ENCODE measurements at regions not wholly inside any gene's neighbourhood (a gene's known extent, or its start where the extent isn't known, plus 50 kb on each side); places are given as distances from the start of the nearest gene placed in this dataset.

GRCh38 chr11:19472679-19473078 is 231.9 kb upstream of the E2F8 start:
- no peak for FAIRE-seq
- no peak for ATAC-seq
- RAD21 ChIA-PET (ENCODE audit: unreplicated experiment), result no interaction called here
- no peak overlapping the region for H3K27ac ChIP-seq (ENCODE audit: control insufficient read depth, insufficient read depth)
- no TSS peak for BruUV-seq (replicated peaks)
- intact Hi-C loops (cut with micrococcal nuclease; ENCODE audit: unreplicated experiment), result no loop called here
- peaks cover 23% of the 10 kb centered on the region for H3K4me1 ChIP-seq (ENCODE audit: control insufficient read depth, insufficient read depth, low read length)
- SMC1A ChIA-PET (ENCODE audit: uncharacterized antibody, unreplicated experiment), result interaction anchor here (1.0 to 5.1 kb wide), 3 partner anchors 10 to 146 kb away, joined by 3 to 39 read pairs (median 5); no protein-coding TSS in a partner anchor
- no peaks in the 10 kb centered on the region for H3K9me3 ChIP-seq (replicated peaks; ENCODE audit: control insufficient read depth, insufficient read depth, low read length)
- no peaks in the 10 kb centered on the region for H3K79me2 ChIP-seq (ENCODE audit: control insufficient read depth, insufficient read depth, low read length)
- no peaks in the 10 kb centered on the region for H3K36me3 ChIP-seq (ENCODE audit: control insufficient read depth in 2 of 2, insufficient read depth in 2 of 2, low read length in 1 of 2)
- WGBS (ENCODE audit: insufficient coverage, insufficient replicate concordance, low lambda C conversion rate, missing lambda C conversion rate), result 96% methylated on average over 3 of the region's 3 CpGs
- in situ Hi-C loops (cut with MboI), result no loop called here
- CTCF ChIA-PET, result no interaction called here
- no peak for TF ChIP-seq MEF2A (IDR thresholded peaks at IDR 0.05; ENCODE audit: insufficient read depth, low read depth, low read length)
- TF ChIP-seq STAT1 (conservative IDR thresholded peaks at IDR 0.05), result no peak
- peak; percentile 23; the same call in 1 of the 2 replicates for TF ChIP-seq RUNX3 (IDR thresholded peaks at IDR 0.05; ENCODE audit: low read length)
- TF ChIP-seq EED (IDR thresholded peaks at IDR 0.05; ENCODE audit: low read depth), result 0 out of 2 replicates have a peak, but pooled peaks have one; percentile 26
- no peak for TF ChIP-seq GATAD2B (conservative IDR thresholded peaks at IDR 0.05; ENCODE audit: low read depth)
- no peak for TF ChIP-seq RAD21 (IDR thresholded peaks at IDR 0.05; ENCODE audit: insufficient read depth, low read depth, low read length)
- 0 out of 2 replicates have a peak, but pooled peaks have one; percentile 13 for TF ChIP-seq IKZF1 (conservative IDR thresholded peaks at IDR 0.05)
- H3K4me2 ChIP-seq (ENCODE audit: control insufficient read depth, insufficient read depth), result no peak overlapping the region
- peak; percentile 19 for DNase-seq (ENCODE audit: low read depth, low spot score)
- no peak overlapping the region for H3K4me3 ChIP-seq
- no peak overlapping the region for H2AFZ ChIP-seq (ENCODE audit: control insufficient read depth, low read depth, low read length)
- H3K27me3 ChIP-seq (replicated peaks in 1 of 2; ENCODE audit: control insufficient read depth in 2 of 2, insufficient read depth in 2 of 2, low read length in 1 of 2), result no peaks in the 10 kb centered on the region; a peak in 1 of 4 replicates
- POLR2A ChIA-PET, result no interaction called here
- no peak overlapping the region for H3K9ac ChIP-seq (ENCODE audit: control insufficient read depth, insufficient read depth, low read length)
- H4K20me1 ChIP-seq (ENCODE audit: control insufficient read depth, insufficient read depth), result no peaks in the 10 kb centered on the region

DNA sequence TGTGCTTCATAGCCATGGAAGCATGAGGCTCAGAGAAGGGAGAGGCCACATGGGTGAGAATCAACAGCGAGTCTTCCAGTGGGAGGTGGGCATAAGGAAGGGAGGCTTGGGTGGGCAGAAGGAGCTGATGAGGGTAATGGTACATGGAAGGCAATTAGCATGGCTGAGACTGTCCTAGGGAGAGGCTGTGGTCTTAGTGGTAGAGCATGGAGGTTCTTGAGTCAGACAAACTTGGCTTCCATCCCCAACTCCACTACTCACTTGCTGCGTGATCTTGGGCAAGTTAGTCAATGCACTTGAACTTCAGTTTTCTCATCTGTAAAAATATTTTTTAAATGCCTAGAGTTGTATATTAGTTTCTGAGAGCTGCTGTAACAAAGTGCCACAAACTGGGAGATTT is 227.2 kb upstream of the E2F8 start:
- peaks cover 5% of the 10 kb centered on the region for H3K4me1 ChIP-seq (ENCODE audit: control insufficient read depth, insufficient read depth, low read length)
- no peaks in the 10 kb centered on the region for H3K9me3 ChIP-seq (replicated peaks; ENCODE audit: control insufficient read depth, insufficient read depth, low read length)
- H3K4me2 ChIP-seq (ENCODE audit: control insufficient read depth, insufficient read depth), result no peak overlapping the region
- ChIA-PET CTCF (no interaction called here), POLR2A (no interaction called here), RAD21 (ENCODE audit: unreplicated experiment) (no interaction called here), SMC1A (ENCODE audit: uncharacterized antibody, unreplicated experiment) (interaction anchor here (1.0 kb wide), 1 partner anchor 35 kb away, joined by 3 read pairs; no protein-coding TSS in a partner anchor)
- no peaks in the 10 kb centered on the region for H3K79me2 ChIP-seq (ENCODE audit: control insufficient read depth, insufficient read depth, low read length)
- no peaks in the 10 kb centered on the region; a peak in 1 of 4 replicates for H3K27me3 ChIP-seq (replicated peaks in 1 of 2; ENCODE audit: control insufficient read depth in 2 of 2, insufficient read depth in 2 of 2, low read length in 1 of 2)
- H3K36me3 ChIP-seq (ENCODE audit: control insufficient read depth in 2 of 2, insufficient read depth in 2 of 2, low read length in 1 of 2), result no peaks in the 10 kb centered on the region
- in situ Hi-C loops (cut with MboI), result no loop called here
- H2AFZ ChIP-seq (ENCODE audit: control insufficient read depth, low read depth, low read length), result no peak overlapping the region
- BruUV-seq (replicated peaks), result no TSS peak
- intact Hi-C loops (cut with micrococcal nuclease; ENCODE audit: unreplicated experiment), result no loop called here
- no peak overlapping the region for H3K9ac ChIP-seq (ENCODE audit: control insufficient read depth, insufficient read depth, low read length)
- H4K20me1 ChIP-seq (ENCODE audit: control insufficient read depth, insufficient read depth), result no peaks in the 10 kb centered on the region
- DNase-seq (ENCODE audit: low read depth, low spot score), result no peak
- no peak overlapping the region for H3K27ac ChIP-seq (ENCODE audit: control insufficient read depth, insufficient read depth)
- FAIRE-seq, result no peak
- no peak for ATAC-seq
- no peak overlapping the region for H3K4me3 ChIP-seq
- 72% methylated on average over 2 of the region's 2 CpGs for WGBS (ENCODE audit: insufficient coverage, insufficient replicate concordance, low lambda C conversion rate, missing lambda C conversion rate)
- TF ChIP-seq, protein P1, sequence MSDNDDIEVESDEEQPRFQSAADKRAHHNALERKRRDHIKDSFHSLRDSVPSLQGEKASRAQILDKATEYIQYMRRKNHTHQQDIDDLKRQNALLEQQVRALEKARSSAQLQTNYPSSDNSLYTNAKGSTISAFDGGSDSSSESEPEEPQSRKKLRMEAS (IDR thresholded peaks at IDR 0.05; ENCODE audit: low read depth, low read length), result no peak
- TF ChIP-seq IKZF2 (IDR thresholded peaks at IDR 0.05), result no peak
- no peak for TF ChIP-seq FOXK2 (IDR thresholded peaks at IDR 0.05)
- TF ChIP-seq, protein P2, sequence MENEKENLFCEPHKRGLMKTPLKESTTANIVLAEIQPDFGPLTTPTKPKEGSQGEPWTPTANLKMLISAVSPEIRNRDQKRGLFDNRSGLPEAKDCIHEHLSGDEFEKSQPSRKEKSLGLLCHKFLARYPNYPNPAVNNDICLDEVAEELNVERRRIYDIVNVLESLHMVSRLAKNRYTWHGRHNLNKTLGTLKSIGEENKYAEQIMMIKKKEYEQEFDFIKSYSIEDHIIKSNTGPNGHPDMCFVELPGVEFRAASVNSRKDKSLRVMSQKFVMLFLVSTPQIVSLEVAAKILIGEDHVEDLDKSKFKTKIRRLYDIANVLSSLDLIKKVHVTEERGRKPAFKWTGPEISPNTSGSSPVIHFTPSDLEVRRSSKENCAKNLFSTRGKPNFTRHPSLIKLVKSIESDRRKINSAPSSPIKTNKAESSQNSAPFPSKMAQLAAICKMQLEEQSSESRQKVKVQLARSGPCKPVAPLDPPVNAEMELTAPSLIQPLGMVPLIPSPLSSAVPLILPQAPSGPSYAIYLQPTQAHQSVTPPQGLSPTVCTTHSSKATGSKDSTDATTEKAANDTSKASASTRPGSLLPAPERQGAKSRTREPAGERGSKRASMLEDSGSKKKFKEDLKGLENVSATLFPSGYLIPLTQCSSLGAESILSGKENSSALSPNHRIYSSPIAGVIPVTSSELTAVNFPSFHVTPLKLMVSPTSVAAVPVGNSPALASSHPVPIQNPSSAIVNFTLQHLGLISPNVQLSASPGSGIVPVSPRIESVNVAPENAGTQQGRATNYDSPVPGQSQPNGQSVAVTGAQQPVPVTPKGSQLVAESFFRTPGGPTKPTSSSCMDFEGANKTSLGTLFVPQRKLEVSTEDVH (IDR thresholded peaks at IDR 0.05; ENCODE audit: low read depth, partially characterized antibody), result no peak
- TF ChIP-seq TCF7 (IDR thresholded peaks at IDR 0.05; ENCODE audit: borderline replicate concordance), result no peak
- no peak for TF ChIP-seq ATF2 (IDR thresholded peaks at IDR 0.05; ENCODE audit: low read length)
- no peak for TF ChIP-seq ASH2L (IDR thresholded peaks at IDR 0.05; ENCODE audit: borderline replicate concordance, low read depth)
- no peak for TF ChIP-seq CREB1 (IDR thresholded peaks at IDR 0.05; ENCODE audit: low read depth)
- no peak for TF ChIP-seq BCL11A (IDR thresholded peaks at IDR 0.05; ENCODE audit: low read depth, low read length)

Data from GM12878 (cell line).